HG03108 (cell line): ENCODE measurements at regions not wholly inside any gene's neighbourhood (a gene's known extent, or its start where the extent isn't known, plus 50 kb on each side); places are given as distances from the start of the nearest gene placed in this dataset.
"Not testable (repeated sequence)": the region's sequence is repeated elsewhere in the genome, so short reads cannot be mapped to it uniquely, and the experiment has no call there.

Experiments
- ATAC-seq: cut with Tn5 transposase; IDR thresholded peaks from one replicate; pipeline ENCODE4 v1.9.1; 2021; ENCODE audit warnings: moderate library complexity; ENCODE audit not compliant: unreplicated experiment

DNA sequence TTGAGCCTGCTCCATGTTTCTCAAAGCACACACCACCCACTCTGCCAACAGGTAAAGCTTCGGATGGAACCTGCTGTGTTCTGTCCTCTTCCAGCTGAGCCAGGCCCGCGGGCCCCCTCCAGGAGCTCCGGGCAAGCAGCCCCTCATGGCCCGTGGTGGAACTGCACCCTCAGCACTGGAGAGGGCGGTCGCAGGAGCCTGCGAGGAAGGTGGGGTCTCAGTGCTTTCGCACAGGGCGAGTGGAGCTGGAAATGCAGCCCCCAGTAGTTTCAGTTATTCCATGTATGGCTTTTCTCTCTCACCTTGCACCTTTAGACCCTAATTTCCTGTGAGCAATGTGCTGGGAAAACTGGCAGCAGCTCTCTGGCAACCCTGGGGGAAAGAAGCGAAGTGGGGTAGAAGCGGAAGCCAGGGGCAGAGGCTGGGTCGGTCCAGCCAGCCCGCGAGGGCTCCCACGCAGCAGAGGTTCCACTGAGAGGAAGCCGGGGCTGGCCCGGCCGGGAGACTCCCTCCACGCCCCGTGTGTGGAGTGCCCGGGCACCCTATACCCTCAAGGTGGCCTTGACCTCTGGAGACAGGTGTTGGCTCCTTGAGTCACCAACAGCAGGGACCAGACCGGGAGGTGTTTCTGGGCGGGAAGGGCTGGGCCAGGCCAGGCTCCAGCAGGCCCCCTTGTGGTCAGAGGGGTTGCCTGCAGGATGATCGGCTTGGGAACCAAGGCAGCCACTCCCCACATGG is 119.9 kb upstream of the TMEM45B start:
- peak; percentile 64 for ATAC-seq

DNA sequence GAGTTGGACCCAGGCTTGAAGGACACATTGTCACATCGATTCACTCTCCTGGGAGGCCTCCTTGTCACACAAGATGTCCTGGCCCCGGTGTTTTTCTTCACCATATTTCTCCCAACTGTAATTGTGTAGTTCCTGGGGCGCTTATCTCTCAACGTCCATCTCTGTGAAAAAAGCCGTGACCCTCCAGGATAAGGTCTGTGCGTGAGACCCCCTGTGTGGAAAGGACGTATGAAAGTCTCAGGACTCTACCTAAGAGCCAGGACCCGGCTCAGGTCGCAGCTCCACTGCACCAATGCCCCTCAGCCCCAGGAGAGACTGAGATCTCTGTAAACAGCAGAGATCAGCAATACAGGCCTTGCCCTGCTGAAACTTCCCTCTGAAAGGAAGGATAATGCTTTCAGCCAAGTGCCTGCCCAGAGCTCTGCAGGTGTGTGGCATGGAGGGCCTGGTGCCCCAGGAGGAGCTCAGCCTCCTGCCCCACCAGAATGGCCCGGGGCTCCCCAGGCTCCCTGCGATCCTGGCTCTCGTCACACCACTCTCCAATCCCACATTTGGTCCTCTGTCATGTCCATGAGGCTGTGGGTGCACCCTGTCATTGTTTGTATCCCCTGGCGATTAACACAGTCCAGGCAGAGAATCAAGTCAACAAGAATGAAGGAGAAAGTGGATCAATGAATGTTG is 119.2 kb upstream of the TMEM45B start:
- ATAC-seq = no peak

DNA sequence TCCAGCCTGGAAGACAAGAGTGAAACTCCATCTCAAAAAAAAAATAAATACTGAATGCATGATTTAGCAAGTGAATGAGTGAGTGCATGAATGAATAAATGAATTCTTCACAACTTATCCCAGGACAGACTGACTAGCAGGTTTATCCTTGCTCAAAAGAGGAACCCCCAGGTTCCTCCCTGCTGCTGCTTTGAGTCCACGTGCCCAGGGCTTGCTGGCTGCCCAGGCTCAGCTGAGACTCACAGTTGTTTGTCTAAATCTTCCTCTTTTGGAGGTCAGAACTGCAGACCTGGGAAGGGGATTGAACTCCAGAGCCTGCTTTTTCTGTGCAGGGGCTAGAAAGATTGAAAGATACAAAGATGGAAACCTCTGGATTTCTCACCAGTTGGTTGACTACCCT is 117.4 kb upstream of the TMEM45B start:
- no peak for ATAC-seq

DNA sequence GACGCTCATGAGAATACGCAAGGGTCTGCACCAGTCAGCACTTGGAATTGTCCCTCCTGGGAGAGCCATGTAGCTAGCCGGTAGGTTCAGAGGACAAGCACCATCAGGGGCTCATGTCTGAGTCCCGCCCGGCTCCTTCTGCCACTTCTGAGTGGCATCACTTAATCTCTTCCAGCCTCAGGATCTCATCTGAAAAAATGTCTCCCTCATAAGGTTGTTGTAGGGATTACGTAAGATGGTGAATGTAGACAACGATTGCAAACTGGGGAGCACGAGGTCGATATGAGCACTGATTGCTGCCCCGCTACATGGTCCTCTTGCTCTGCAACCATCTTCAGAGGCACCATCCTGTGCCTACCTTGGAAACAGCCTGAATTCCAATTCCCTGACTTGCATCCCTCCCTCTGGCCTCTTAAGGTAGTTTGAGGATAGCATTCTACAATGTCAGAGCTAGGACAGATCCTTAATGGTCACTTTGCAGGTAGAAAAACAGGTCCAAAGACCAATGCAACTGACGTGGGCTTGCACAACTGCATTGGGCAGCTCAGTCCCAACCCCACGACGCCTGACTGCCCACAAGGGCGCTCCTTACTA is 115.8 kb upstream of the TMEM45B start:
- ATAC-seq = no peak

DNA sequence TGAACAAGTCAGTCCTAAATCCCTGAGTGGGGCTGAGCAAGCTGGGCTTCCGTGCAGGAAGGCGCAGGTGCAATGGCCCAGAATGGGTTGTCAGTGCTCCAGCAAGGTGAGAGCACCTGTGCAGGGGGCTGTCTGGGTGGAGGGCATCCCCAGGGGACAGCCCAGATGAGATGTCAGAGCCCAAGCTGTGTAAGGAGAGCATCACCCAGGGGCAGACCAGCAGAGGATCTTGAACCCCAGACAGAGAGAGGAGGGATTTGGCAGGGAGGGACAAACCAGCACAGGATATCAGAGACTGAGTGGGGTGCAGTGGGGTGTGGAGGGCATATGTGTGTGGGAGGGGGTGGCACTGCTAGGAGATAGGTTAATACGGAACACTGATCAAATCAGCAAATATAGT is 114.9 kb upstream of the TMEM45B start:
- no peak for ATAC-seq

DNA sequence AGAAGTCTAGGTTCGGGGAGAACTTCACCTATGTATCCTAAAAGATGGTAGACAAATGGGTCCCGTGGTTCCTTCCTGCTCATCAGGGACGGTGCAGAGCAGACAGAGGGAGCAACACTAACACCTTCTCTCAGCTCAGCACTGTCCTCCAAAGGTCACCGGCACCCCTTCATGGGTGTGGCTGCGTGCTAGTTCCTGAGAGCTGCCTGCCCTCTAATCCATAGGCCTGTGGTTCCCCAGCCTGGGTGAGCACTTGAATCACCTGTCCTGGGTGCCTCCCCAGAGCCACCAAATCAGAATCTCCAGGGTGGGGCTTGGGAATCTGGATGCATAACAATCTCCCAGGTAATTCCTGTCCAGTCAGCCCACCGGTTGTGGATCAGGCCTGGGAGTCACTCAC is 113.9 kb upstream of the TMEM45B start:
- no peak for ATAC-seq

DNA sequence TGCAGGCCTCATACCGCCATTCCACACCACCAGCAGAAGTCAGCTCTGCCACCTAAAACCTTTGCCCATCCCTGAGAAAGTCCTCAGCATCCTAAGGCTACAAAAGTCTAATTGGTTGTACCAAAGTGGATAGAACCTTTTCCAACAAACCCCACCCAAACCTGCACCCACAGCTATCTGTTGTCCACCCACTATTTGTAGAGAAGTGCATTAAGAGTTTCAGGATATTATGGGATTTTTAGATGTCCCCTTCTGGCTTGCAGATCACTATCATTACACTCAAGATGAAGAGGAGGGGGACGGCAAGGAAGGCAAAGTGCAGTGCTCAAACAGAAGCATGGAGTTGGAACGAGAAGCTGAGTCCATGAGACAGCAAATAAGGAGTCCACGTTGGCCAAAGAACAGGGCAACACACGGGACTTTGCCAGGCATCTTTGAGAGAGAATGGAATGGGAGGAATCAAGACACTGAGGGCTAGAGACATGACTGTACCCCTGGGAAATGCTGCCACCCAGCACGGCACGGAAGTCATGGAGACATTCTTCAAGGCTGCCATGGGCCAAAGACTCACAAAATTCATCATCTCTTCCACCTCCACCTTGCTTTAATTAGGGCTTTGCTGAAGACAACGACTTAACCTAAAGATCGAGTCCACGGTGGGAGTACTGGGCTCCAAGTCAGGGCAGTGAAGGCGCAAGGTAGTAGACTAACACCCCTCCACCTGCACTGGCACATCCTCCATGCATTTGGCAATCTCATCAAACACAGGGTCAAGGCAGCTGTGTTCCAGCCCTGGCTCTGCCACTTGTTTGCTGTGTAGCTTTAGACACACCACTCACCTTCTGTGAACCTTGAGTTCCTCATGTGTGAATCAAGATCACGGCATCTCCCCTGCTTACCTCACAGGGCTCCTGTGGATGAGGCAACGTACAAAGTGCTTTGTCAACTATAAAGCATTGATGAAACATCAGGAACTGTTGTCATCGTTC is 112.9 kb upstream of the TMEM45B start:
- ATAC-seq = no peak

DNA sequence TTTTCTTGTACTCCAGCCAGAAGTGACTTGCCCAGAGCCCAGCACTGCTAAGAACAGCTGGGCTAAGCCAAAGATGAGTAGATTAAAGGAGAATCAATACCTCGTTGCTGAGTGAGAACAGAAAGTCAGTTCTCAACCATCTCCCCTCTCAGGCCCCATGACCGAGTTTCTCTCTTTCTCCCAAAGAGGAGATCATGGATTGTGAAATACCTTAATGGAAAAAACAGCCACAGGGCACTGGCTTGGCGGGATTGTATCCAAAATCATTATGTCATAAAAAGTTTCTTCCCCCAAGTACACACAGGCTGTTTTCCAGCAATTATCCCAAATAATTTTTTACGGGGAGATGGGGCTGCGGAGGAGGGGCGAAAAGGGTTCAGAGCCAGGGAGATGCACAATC is 111.8 kb upstream of the TMEM45B start:
- ATAC-seq = no peak

DNA sequence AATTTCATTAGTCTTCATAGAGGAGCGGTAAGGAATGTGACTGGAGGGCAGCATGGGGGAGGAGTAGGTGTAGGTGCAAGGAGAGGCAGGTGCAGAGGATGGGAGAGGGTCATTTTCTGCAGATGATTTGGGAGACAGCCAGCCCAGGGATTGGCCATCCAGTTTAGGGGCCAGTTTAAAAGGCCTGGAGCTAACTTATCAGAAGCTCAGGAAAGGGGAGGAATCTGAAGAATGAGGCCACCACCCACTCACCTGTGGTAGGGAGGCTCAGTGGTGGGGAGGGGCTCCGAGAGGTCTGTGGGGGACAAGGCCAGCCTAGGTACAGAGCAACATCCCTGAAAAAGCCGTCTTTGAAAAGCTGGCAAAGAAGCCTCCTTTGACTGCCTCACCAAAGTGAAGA is 110.8 kb upstream of the TMEM45B start:
- no peak for ATAC-seq

DNA sequence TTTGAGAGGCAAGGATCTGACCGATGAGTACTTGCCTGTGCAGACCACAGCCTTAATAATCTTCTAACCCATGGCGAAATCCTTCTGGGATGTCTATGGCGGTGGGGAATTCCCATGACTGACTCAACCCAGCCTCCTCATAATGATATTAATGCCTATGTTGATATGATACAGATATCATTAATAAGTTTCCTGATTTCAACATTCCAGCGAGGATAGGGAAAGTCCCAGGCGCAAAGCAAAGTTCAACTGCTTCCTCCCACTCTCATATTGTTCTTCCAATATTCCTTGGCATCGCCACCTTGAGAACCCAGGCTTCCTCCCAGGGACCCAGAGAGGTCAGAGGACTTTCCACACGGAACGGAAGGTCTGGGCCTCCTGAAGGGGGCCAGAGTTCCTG is 110.3 kb upstream of the TMEM45B start:
- no peak for ATAC-seq

DNA sequence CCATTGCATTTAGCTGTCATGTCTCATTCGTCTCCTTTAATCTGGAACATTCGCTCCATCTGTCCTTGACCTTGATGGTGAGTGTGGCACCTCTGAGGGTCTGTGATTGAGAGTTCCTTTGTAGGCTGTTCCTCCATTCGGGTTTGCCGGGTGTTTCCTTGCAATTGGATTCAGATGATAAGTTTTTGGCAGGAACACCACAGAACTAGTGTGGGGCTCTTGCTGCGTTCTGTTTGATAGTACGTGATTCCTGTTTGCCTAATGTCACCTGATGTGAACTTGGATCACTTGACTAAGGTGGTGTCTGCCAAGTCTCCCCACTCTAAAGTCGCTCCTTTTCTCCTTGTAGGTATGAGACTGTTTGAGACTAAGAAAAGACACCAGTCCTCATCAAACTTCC is 109.7 kb upstream of the TMEM45B start:
- ATAC-seq = no peak

DNA sequence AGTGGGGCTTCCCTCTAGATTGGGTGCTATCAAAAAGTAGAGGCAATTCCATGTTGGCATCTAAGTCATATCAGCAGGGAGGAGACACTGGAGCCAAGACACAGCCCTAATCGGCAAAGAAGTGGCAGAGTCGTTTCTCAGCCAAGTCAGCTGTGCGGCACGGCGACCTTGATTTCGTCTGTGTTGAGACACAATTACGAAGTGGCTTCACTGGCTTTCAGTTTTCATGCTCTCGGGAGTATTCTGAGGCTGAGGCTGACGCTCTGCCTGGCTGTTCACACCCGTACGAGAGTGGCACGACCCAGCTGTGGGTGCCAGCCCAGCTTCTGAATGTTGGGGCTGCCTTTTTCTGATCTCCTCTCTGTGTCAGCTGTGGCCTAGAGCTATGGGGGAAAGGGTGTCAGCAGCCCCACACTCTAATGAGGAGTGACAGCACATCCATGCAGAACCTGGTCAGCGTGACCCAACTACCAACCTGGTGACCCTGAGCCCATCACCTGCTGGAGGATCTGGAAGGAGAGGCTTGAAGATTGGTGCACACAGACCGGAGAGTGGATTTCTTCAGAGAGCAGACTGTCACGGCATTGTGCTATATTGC is 105.7 kb upstream of the TMEM45B start:
- no peak for ATAC-seq

DNA sequence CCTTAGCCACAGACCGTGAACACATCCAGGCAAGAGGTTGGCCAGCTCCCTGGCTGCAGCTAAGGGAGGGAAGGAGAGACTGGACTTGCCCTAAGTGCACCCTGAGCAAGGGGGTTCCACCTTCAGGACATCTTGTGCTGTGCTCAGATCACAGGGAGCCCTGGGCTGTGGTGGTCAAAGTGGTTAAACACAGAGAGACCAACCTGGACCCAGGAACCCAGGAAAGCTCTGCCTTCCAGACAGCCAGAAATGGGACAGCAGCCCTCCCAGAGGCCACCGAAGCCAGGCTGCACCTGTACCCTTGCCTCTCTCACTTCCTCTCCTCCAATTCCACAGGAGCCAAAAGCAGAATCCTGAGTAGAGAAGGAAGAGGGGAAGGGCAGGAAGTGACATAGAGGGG is 105.2 kb upstream of the TMEM45B start:
- ATAC-seq = no peak

DNA sequence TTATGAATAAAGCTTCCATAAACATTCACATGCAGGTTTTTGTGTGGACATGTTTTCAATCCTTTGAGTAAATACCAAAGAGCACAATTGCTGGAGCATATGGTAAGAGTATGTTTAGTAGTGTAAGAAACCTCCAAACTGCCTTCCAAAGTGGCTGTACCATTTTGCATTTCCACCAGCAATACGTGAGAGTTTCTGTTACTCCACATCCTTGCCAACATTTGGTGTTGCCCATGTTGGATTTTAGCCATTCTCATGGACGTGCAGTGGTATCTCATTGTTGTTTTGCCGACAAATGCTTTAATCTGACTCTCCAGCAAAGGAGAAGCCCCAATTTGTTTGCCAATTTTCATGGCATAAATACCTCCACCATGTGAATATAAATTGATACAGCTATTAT is 103.9 kb upstream of the TMEM45B start:
- no peak for ATAC-seq

DNA sequence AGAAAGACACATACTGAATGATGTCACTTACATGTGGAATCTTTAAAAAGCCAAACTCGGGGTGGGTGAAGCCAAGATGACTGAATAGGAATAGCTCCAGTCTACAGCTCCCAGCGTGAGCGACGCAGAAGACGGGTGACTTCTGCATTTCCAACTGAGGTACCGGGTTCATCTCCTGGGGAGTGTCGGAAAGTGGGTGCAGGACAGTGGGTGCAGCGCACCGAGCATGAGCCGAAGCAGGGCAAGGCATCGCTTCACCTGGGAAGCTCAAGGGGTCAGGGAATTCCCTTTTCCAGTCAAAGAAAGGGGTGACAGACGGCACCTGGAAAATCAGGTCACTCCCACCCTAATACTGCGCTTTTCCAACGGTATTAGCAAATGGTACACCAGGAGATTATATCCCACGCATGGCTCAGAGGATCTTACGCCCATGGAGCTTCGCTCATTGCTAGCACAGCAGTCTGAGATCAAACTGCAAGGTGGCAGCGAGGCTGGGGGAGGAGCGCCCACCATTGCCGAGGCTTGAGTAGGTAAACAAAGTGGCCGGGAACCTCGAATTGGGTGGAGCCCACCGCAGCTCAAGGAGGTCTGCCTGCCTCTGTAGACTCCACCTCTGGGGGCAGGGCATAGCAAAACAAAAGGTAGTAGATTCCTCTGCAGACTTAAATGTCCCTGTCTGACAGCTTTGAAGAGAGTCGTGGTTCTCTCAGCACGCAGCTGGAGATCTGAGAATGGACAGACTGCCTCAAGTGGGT is 103.0 kb upstream of the TMEM45B start:
- ATAC-seq = not testable (repeated sequence)

DNA sequence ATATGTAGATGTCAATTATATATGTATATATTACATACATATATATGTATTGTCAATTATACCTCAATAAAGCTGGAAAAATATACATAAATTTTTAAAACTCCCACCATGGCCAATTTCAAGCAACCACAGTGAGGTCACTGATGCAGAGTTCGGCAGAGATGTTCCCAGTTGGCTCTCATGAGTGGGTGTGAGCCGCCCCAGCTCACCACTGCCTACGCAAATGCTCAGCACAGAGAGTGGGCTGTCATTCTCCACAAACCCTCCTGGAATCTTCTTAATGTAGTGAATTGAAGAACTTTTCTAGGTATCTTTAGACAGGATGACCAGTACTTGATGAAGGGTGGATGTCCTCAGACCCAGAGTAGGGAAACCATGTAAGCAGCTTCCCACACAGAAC is 96.6 kb upstream of the TMEM45B start:
- no peak for ATAC-seq

DNA sequence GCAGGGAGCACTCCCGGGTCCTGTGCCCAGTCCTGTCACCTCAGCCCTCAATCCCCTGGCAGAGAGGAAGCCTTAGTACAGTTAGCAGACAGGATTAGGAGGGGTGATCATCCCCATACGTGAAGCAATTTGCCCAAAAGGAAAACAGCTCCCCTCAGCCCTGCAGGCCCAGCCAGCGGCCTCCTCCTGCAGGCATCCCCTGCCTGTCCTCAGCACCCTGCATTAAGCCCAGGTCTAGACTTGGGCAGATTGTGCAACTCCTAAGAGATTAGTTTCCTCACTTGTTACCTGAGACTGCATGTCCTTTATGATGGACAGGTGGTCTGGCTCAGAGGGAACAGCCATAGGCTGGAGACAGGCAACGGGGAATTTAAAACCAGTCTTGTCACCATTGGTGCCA is 95.5 kb upstream of the TMEM45B start:
- no peak for ATAC-seq

DNA sequence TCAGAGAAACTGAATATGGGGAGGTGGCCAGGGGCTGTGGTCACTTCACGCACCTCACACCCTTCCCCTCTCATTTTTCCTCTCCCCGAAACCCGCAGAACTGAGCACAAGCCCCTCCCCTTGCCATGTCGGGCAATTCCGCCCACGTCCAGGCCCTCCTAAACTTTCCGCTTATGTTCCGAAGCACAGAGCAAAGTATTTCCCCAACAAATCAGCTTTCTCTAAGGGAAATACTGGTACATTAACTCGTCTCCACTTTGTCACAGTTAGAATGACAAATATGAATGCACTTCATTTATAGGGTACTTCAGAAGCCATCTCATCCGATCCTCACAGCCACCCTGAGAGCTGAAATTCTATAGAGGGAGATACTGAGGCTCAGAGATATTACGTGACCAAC is 94.7 kb upstream of the TMEM45B start:
- no peak for ATAC-seq

DNA sequence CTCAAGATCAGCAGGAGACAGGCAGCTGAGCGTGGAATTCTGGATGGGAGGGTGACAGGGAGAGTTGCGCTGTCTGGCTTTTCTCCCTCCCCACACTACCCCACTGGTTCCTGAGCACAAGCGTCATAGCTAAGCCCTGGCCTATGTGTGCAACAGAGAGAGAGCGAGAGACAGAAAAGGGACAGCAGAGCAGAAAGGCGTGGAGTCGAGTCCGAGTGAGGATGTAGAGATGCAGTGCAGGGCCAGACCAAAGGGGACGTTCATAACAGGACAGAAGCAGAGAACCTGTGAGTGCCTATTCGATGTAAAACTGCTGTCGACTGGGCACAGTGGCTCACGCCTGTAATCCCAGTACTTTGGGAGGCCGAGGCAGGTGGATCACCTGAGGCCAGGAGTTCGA is 94.0 kb upstream of the TMEM45B start:
- ATAC-seq = no peak

DNA sequence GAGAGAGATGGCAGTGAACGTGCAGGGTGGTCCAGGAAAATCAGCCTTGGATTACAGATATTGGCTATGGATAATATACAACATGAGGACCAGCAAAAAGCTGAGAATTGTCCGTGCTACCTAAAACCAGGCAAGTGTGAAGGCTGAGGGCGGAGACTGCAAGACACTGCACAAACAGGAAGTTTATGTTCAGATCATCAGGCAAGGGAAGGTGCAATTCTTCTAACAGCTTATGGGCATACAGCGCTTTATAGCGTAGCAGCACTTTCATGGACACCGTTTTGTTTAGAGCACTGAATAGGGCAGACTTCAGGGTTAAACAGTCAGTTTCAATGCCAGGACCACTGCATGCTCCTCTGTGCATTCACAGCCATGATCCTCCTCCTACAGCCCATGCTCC is 93.1 kb upstream of the TMEM45B start:
- ATAC-seq = no peak
